22Rv1 (cell line): ENCODE measurements at regions not wholly inside any gene's neighbourhood (a gene's known extent, or its start where the extent isn't known, plus 50 kb on each side); places are given as distances from the start of the nearest gene placed in this dataset.

Experiments used
- CTCF ChIP-seq: fragments of 450-650 bp; IDR thresholded peaks from 2 replicates; pipeline ENCODE4 v1.5.1; 2017; ENCODE audit warnings: mild to moderate bottlenecking
- ZFX ChIP-seq: fragments of 450-650 bp; IDR thresholded peaks from 2 replicates; pipeline ENCODE4 v1.6.1; 2017; ENCODE audit warnings: antibody characterized with exemption, borderline replicate concordance

GRCh38 chr6:142530566-142530965 is 228.8 kb downstream of the ADGRG6 start:
- TF ChIP-seq CTCF (no peak), ZFX (no peak)
